ENCODE measurements at regions not wholly inside any gene's neighbourhood (a gene's known extent, or its start where the extent isn't known, plus 50 kb on each side); places are given as distances from the start of the nearest gene placed in this dataset.

DNA sequence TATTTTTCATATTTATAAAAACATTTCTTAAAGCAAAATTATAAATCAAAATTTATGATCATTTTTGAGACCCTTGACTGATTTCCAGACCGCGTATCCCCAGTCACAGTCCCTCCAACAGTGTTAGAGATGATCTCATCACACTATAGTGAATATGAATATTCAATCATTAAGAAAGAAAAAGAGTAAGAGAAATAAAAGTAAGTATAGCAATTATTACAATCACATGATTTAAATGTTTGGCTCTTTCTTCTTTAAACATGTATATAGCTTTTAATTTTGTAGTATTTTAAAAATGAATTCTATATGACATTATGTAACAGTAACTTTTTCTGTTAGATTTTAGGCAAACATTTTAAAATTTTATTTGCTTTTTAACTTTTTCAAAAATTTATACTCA, 438.3 kb downstream of the RFPL4B start:
- H3K36me3 ChIP-seq (ENCODE audit: insufficient read depth, low read depth, low read length) = no peaks in the 10 kb centered on the region
- H3K27ac ChIP-seq (ENCODE audit: low read length) = no peak overlapping the region
- H3K9me3 ChIP-seq (ENCODE audit: insufficient read depth, low read depth, low read length) = no peaks in the 10 kb centered on the region
- no peaks in the 10 kb centered on the region for H3K27me3 ChIP-seq (ENCODE audit: insufficient read depth, low read length)
- no peaks in the 10 kb centered on the region for H3K4me1 ChIP-seq (ENCODE audit: insufficient read depth, low read length)
- no peak overlapping the region for H3K4me3 ChIP-seq (ENCODE audit: low read length)
- no peak overlapping the region for H3K9ac ChIP-seq (ENCODE audit: low read depth, low read length)

DNA sequence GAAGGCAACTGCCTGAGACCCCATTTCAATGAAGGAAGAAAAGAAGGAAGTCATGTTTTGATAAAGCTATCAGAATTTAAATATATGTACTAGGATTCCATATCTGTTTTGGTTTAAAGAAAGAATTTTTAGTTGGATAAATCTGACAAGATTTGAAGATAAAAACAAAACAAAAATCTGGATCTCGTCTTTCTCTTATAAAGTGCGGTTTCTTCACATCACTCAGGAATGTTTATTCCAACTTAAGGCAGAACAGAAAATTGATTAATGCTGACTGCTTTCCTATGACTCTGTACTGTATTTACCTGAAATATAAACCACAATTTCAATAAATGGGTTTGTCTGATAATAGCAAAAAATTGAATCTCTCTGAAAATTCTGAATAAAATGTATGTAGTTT, 439.7 kb downstream of the RFPL4B start:
- Histone ChIP-seq H3K27ac (ENCODE audit: low read length) (no peak overlapping the region), H3K9ac (ENCODE audit: low read depth, low read length) (no peak overlapping the region), H3K27me3 (ENCODE audit: insufficient read depth, low read length) (no peaks in the 10 kb centered on the region), H3K9me3 (ENCODE audit: insufficient read depth, low read depth, low read length) (no peaks in the 10 kb centered on the region), H3K36me3 (ENCODE audit: insufficient read depth, low read depth, low read length) (no peaks in the 10 kb centered on the region), H3K4me1 (ENCODE audit: insufficient read depth, low read length) (no peaks in the 10 kb centered on the region), H3K4me3 (ENCODE audit: low read length) (no peak overlapping the region)

DNA sequence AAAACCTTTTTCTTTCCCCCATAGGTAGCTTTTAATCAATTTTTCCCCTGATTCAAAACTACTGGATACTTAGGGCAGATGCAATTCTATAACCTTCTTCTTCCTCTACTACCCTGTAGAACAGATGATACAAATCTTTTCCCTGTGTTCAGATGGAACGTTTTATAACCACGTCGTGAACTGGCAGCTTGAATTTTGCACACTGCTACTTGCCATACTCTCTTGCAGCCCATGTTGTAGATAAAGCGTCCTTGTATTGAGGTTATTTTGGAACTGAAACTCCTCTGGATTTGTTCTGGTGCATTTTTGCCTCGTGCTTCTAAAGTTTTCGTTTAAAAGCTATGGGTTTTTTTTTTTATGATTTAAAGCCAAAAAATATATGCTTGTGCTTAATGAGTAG, 440.2 kb downstream of the RFPL4B start:
- Histone ChIP-seq H3K9me3 (ENCODE audit: insufficient read depth, low read depth, low read length) (no peaks in the 10 kb centered on the region), H3K36me3 (ENCODE audit: insufficient read depth, low read depth, low read length) (no peaks in the 10 kb centered on the region), H3K9ac (ENCODE audit: low read depth, low read length) (no peak overlapping the region), H3K27me3 (ENCODE audit: insufficient read depth, low read length) (no peaks in the 10 kb centered on the region), H3K4me3 (ENCODE audit: low read length) (no peak overlapping the region), H3K27ac (ENCODE audit: low read length) (no peak overlapping the region), H3K4me1 (ENCODE audit: insufficient read depth, low read length) (no peaks in the 10 kb centered on the region)

DNA sequence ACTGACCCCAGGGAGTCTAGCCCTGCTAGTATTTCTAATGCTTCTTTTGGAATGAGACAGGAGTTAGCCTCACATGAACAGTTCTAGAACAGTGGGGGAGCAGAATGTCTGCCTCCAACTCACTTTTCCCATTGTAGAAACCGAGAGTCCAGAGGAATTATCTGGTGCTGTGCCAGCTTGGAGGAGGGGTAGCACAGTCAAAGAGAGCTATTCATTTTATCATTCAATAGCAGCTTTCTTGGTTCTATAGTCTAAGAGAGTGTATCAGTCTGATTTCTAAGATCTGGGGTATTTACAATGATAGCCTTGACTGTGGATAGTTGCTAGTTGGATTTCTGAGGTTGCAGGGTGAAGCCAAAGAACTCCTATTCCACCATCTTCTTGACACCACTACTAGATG, 448.2 kb downstream of the RFPL4B start:
- Histone ChIP-seq H3K27me3 (ENCODE audit: insufficient read depth, low read length) (peaks cover 4% of the 10 kb centered on the region; the same call in 1 of the 2 replicates), H3K9me3 (ENCODE audit: insufficient read depth, low read depth, low read length) (no peaks in the 10 kb centered on the region), H3K9ac (ENCODE audit: low read depth, low read length) (no peak overlapping the region), H3K27ac (ENCODE audit: low read length) (no peak overlapping the region), H3K4me1 (ENCODE audit: insufficient read depth, low read length) (no peaks in the 10 kb centered on the region), H3K36me3 (ENCODE audit: insufficient read depth, low read depth, low read length) (no peaks in the 10 kb centered on the region), H3K4me3 (ENCODE audit: low read length) (no peak overlapping the region)

DNA sequence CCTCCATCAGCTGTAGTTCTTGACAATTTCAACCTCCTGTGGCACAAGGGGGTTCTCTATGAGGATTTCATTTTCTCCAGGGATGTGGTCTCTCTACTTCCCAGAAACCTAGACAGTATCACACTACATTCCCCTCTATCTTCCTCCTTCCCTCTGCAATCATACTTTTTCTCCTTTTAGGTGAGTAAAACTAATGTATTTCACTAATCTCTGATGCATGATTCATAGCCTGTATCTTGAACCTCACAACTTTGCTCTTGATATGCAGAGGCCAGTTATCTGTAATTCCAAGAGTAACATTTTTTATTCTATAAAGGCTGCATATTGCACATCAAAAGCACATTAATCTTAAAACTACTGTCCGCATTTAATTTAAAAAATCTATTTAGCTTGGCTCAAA, 449.6 kb downstream of the RFPL4B start:
- Histone ChIP-seq H3K27ac (ENCODE audit: low read length) (no peak overlapping the region), H3K4me1 (ENCODE audit: insufficient read depth, low read length) (no peaks in the 10 kb centered on the region), H3K9me3 (ENCODE audit: insufficient read depth, low read depth, low read length) (no peaks in the 10 kb centered on the region), H3K27me3 (ENCODE audit: insufficient read depth, low read length) (peaks cover 4% of the 10 kb centered on the region; the same call in 1 of the 2 replicates), H3K36me3 (ENCODE audit: insufficient read depth, low read depth, low read length) (no peaks in the 10 kb centered on the region), H3K9ac (ENCODE audit: low read depth, low read length) (no peak overlapping the region), H3K4me3 (ENCODE audit: low read length) (no peak overlapping the region)

DNA sequence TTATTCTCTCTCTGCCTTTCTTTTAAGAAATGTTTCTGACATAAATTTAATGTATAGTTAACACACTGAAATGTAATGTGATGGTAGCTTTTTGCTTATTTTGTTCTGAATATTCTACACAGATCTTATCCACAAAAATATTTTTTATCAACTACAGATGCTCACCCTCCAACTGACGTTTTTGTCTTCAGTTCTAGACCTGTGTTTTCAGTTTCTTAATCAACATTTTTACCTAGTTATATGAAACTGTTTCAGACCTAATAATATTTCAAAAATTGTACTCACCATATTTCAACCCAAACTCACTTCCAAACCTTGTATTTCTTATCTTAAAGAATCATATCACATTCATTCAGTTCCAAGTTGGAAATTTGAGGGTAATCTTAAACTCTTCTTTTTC, 452.8 kb downstream of the RFPL4B start:
- Histone ChIP-seq H3K9me3 (ENCODE audit: insufficient read depth, low read depth, low read length) (no peaks in the 10 kb centered on the region), H3K4me3 (ENCODE audit: low read length) (no peak overlapping the region), H3K27me3 (ENCODE audit: insufficient read depth, low read length) (peaks cover 4% of the 10 kb centered on the region; the same call in 1 of the 2 replicates), H3K36me3 (ENCODE audit: insufficient read depth, low read depth, low read length) (no peaks in the 10 kb centered on the region), H3K4me1 (ENCODE audit: insufficient read depth, low read length) (no peaks in the 10 kb centered on the region), H3K9ac (ENCODE audit: low read depth, low read length) (no peak overlapping the region), H3K27ac (ENCODE audit: low read length) (no peak overlapping the region)

DNA sequence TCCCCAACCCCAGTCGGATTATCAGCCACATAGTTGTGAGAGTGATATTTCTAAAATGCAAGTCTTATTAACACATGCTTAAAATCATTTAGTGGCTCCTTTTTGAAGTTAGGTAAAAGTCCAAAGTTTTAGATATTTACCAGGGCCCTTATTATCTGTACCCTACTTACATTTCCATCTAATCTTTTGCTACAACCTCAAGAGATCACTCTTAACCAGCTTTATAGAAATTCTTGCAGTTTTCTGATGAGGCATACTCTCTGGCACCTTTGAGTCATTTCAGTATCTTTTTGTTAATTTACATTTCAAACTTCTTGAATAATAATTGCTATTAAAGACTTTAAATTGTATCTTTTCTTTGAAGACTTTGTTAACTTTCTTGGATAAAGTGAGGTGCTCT, 453.3 kb downstream of the RFPL4B start:
- H3K9ac ChIP-seq (ENCODE audit: low read depth, low read length) = no peak overlapping the region
- no peaks in the 10 kb centered on the region for H3K36me3 ChIP-seq (ENCODE audit: insufficient read depth, low read depth, low read length)
- no peak overlapping the region for H3K27ac ChIP-seq (ENCODE audit: low read length)
- no peaks in the 10 kb centered on the region for H3K9me3 ChIP-seq (ENCODE audit: insufficient read depth, low read depth, low read length)
- H3K4me3 ChIP-seq (ENCODE audit: low read length) = no peak overlapping the region
- H3K27me3 ChIP-seq (ENCODE audit: insufficient read depth, low read length) = peaks cover under 1% of the 10 kb centered on the region; the same call in 1 of the 2 replicates
- no peaks in the 10 kb centered on the region for H3K4me1 ChIP-seq (ENCODE audit: insufficient read depth, low read length)

DNA sequence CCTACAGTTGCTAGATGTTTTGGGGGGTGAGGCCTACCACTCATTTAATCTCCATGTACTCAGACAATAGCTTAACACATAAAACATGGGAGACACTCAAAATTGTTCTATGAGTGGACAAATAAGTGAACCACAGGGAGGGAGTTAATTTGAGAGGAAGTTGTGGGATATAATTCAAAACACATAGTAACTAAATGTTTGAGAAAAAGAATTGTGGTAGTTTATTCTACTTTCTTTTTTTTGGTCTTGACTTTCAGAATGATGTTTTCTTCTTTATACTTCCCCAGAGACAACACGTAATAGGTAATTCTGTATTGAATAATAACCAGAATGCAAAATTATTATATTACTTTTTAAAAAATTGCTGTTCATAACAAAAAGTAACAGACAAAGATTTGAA, 453.8 kb downstream of the RFPL4B start:
- no peaks in the 10 kb centered on the region for H3K9me3 ChIP-seq (ENCODE audit: insufficient read depth, low read depth, low read length)
- H3K4me1 ChIP-seq (ENCODE audit: insufficient read depth, low read length) = no peaks in the 10 kb centered on the region
- H3K4me3 ChIP-seq (ENCODE audit: low read length) = no peak overlapping the region
- no peaks in the 10 kb centered on the region for H3K36me3 ChIP-seq (ENCODE audit: insufficient read depth, low read depth, low read length)
- H3K9ac ChIP-seq (ENCODE audit: low read depth, low read length) = no peak overlapping the region
- H3K27me3 ChIP-seq (ENCODE audit: insufficient read depth, low read length) = no peaks in the 10 kb centered on the region; the same call in 1 of the 2 replicates
- no peak overlapping the region for H3K27ac ChIP-seq (ENCODE audit: low read length)

DNA sequence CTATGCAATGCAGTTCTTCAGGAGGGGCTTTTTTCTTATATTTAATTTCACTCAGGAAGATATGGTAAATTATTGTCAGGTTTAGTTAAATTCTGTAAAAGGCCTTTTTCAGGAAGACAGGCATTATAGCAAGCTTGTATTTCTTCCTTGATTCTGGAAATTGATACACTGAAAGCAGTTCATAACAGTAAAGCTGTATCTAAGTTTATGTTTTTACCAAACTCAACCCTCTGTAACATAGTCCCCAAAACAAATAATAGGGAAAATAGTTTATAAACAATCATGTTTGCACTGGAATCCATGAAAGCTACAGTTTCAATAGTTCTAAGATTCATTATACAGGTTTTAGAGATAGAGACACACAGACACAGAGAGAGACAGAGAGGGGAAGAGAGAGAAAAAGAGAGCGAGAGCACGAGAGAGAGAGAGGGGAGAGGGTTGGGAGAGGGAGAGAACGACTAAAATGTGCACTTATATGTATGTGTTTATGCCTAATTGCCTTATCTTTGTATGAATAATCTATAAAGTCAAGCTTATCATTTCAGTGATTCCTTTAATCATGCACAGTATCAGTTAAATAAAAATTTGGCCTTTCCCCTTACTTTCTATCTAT, 454.4 kb downstream of the RFPL4B start:
- no peak overlapping the region for H3K9ac ChIP-seq (ENCODE audit: low read depth, low read length)
- H3K4me1 ChIP-seq (ENCODE audit: insufficient read depth, low read length) = no peaks in the 10 kb centered on the region
- no peaks in the 10 kb centered on the region for H3K9me3 ChIP-seq (ENCODE audit: insufficient read depth, low read depth, low read length)
- no peaks in the 10 kb centered on the region for H3K27me3 ChIP-seq (ENCODE audit: insufficient read depth, low read length)
- no peak overlapping the region for H3K27ac ChIP-seq (ENCODE audit: low read length)
- no peaks in the 10 kb centered on the region for H3K36me3 ChIP-seq (ENCODE audit: insufficient read depth, low read depth, low read length)
- no peak overlapping the region for H3K4me3 ChIP-seq (ENCODE audit: low read length)

DNA sequence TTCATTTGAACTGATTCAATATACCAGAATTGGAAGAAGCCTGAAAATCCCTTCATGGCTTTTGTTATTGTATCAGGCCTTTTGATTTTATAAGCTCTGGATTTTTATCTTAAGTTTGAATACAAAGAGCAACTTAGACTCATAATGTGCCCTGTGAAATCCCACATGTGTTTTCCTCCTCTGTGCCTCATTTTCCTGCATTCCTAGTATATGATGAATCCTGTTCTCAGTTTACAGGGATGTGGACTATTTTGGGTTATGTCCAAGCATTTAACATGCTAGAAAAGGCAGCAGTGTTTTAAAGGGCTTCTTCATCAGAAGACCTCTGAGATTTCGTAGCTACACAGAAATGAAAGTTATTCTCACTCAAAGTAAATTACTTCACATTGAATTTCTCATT, 455.0 kb downstream of the RFPL4B start:
- no peaks in the 10 kb centered on the region for H3K36me3 ChIP-seq (ENCODE audit: insufficient read depth, low read depth, low read length)
- H3K9me3 ChIP-seq (ENCODE audit: insufficient read depth, low read depth, low read length) = no peaks in the 10 kb centered on the region
- no peak overlapping the region for H3K27ac ChIP-seq (ENCODE audit: low read length)
- H3K9ac ChIP-seq (ENCODE audit: low read depth, low read length) = no peak overlapping the region
- H3K27me3 ChIP-seq (ENCODE audit: insufficient read depth, low read length) = no peaks in the 10 kb centered on the region
- no peaks in the 10 kb centered on the region for H3K4me1 ChIP-seq (ENCODE audit: insufficient read depth, low read length)
- no peak overlapping the region for H3K4me3 ChIP-seq (ENCODE audit: low read length)

DNA sequence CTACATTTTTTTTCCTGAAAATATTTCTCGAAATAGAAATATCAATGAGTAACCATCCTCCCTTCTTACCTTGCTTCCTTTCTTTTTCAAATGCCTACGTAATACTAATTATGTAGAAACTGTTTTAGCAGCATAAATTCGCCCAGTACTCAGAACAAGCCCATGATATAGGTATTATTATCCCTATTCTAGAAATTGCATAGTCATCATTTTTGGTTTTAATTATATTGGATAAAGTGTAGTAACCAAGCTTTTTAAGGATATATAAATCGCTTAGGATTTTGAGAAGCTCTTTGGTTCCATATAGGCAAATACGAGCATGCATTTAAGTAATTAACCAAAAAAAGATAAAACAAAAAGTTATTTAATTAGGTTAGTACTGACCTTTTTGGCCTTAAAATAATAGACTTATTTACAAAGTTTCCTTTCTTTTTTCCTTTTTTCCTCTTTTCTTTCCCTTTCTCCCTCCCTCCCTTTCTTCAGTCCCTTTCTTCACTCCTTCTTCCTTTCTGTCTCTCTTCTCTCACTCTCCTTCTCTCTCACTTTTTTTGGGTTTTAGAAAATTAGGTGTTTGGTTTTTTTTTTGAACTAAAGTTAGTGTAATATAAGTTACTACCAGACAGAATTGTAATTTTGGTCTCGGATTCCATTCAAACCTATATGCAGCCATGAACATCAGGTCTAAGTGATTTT, 457.7 kb downstream of the RFPL4B start:
- Histone ChIP-seq H3K4me3 (ENCODE audit: low read length) (no peak overlapping the region), H3K27ac (ENCODE audit: low read length) (no peak overlapping the region), H3K4me1 (ENCODE audit: insufficient read depth, low read length) (no peaks in the 10 kb centered on the region), H3K36me3 (ENCODE audit: insufficient read depth, low read depth, low read length) (no peaks in the 10 kb centered on the region), H3K27me3 (ENCODE audit: insufficient read depth, low read length) (no peaks in the 10 kb centered on the region), H3K9me3 (ENCODE audit: insufficient read depth, low read depth, low read length) (no peaks in the 10 kb centered on the region), H3K9ac (ENCODE audit: low read depth, low read length) (no peak overlapping the region)

DNA sequence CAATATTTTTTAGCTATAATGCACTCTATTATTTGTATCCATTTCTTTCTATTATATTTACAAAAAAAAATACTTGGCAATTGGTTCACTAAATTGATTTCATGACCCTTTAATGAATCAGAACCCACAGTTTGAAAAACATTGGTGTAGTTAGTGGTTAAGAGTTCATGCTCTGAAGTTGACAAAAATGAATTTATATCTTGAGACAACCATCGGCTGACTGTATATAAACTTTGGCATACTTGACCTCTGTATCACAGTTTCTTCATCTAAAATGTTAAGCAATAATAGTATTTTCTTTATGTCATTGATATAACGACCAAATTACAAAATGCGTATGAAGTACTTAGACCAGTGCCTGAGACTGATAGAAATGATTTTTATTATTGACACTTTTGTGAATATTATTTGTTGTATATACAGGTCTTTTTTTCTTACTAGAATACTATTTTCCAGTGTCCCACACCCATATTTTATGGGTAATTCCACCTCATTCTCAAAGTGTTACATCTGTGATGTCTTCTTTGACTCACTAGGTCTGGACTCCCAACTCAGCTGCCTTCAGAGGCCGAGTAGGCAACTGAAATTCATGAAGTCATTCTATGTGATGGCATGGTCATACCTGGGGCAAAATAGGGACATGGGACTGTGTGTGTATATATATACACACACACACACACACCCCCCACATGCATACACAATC, 459.2 kb downstream of the RFPL4B start:
- no peaks in the 10 kb centered on the region for H3K4me1 ChIP-seq (ENCODE audit: insufficient read depth, low read length)
- no peaks in the 10 kb centered on the region for H3K9me3 ChIP-seq (ENCODE audit: insufficient read depth, low read depth, low read length)
- H3K27ac ChIP-seq (ENCODE audit: low read length) = no peak overlapping the region

More for the DNA sequence above, 459.2 kb downstream of the RFPL4B start:
- Histone ChIP-seq H3K4me3 (ENCODE audit: low read length) (no peak overlapping the region), H3K27me3 (ENCODE audit: insufficient read depth, low read length) (no peaks in the 10 kb centered on the region), H3K36me3 (ENCODE audit: insufficient read depth, low read depth, low read length) (no peaks in the 10 kb centered on the region), H3K9ac (ENCODE audit: low read depth, low read length) (no peak overlapping the region)

Measured in iPS-20b (cell line).